ENCODE measurements at regions not wholly inside any gene's neighbourhood (a gene's known extent, or its start where the extent isn't known, plus 50 kb on each side); places are given as distances from the start of the nearest gene placed in this dataset.

- no peak for FAIRE-seq
Observed at GRCh38 chr6:14965424-14966075, 280.3 kb upstream of the JARID2 start.

- FAIRE-seq = no peak
Observed at GRCh38 chr6:14966096-14966905, 279.6 kb upstream of the JARID2 start.

DNA sequence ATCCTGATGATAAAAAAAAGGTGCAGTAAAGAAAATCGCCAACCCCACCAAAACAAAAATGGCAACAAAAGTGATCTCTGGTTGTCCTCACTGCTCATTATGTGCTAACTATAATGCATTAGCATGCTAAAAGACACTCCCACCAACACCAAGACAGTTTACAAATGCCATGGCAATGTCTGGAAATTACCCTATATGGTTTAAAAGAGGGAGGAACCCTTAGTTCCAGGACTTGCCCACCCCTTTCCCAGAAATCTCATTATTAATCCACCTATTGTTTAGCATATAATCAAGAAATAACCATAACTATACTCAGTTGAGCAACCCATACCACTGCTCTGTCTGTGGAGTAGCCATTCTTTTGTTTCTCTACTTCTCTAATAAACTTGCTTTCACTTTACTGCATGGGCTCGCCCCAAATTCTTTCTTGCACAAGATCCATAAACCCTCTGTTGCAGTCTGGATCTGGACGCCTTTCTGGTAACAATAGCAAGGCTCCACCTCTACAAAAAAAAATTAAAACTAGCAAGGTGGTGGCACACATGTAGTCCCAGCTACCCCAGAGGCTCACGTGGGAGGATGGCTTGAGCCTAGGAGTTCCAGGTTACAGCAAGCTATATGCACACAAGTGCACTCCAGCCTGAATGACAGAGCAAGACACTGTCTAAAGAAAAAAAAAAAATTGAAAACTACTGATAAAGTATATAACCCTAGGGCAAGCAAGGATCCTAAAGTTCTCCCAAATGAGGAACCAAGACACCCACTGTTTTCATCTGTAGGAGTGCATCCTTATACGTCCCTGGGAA, 278.8 kb upstream of the JARID2 start:
- no peak for FAIRE-seq

GRCh38 chr6:14968056-14968637, 277.7 kb upstream of the JARID2 start:
- no peak for FAIRE-seq

GRCh38 chr6:14969126-14969525, 276.7 kb upstream of the JARID2 start:
- FAIRE-seq = no peak

- FAIRE-seq = no peak
Observed at GRCh38 chr6:14972379-14973067, 273.3 kb upstream of the JARID2 start.

GRCh38 chr6:14974372-14974771, 271.5 kb upstream of the JARID2 start:
- no peak for FAIRE-seq

- FAIRE-seq = no peak
Observed at GRCh38 chr6:14974792-14975470, 270.9 kb upstream of the JARID2 start.

- FAIRE-seq = no peak
Observed at GRCh38 chr6:14975471-14975817, 270.4 kb upstream of the JARID2 start.

DNA sequence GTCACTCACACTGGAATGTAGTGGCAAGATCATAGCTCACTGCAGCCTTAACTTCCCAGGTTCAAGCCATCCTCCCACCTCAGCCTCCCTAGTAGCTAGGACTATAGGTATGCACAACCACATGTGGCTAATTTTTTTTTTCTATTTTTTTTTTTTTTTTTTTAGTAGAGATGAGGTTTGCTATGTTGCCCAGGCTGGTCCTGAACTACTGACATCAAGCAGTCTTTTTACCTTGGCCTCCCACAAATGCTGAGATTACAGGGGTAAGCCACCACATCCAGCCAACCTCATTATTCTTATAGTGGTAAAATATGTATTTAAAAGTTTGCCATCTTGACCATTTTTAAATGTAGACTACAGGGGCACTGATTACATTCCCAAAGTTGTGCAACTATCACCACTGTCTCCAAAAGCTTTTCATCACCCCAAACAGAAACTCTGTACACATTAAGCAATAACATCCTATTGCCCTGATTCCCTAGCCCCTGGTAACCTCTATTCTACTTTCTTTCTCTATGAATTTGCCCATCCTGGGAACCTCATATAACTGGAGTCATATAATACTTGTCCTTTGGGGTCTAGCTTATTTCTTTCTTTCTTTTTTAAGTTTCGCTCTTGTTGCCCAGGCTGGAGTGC, 268.0 kb upstream of the JARID2 start:
- FAIRE-seq = no peak

- FAIRE-seq = no peak
Observed at GRCh38 chr6:14981960-14982359, 263.9 kb upstream of the JARID2 start.

- no peak for FAIRE-seq
Observed at GRCh38 chr6:14983599-14984518, 262.0 kb upstream of the JARID2 start.

DNA sequence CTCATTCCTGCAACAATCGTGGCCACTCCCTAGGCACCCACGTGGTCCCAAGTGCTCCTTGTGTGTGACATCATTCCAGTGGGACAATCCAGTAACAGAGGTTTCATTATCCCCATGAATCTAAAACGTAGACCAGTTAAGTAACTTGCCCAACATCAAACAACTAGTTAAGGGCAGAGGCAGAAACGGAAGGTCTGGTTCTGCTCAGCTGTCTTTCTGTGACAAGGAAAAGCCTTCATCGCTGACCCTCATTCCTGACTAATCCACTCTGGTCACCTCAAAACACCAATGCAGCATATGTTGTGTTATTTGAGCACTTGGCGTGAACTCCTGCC, 261.4 kb upstream of the JARID2 start:
- FAIRE-seq = no peak

DNA sequence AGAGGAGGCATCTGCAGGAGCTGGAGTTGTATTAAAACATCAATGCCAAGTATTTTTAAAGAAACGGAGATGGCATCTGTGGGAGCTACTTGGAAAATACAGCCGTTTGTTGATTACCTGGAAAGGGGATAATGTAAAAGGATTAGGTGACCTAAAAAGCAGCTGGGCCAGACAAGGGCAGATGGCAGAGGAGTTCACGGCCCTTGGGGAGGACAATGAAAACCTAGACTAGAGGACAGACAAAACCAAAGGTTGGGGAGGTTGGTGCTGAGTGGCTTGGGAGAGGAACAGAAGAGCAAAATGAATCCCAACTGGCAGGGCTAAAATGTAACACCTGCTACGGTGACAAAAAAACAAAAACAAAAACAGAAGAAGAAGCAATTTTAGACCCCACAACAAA, 260.5 kb upstream of the JARID2 start:
- FAIRE-seq = no peak

DNA sequence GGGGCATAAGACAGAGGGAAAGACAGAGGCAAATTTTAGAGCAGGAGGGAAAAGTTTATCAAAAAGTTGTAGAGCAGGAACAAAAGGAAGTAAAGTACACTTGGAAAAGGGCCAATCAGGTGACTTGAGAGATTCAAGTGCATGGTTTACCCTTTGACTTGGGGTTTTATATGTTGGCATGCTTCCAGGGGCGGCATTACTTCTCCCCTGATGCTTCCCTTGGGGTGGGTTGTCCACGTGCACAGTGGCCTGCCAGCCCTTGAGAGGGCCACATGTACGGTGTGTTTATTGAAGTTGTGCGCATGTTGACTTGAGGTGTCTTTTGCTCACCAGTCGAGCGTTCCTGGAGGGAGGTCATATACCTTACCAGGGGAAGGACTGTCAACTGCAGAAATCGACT, 259.5 kb upstream of the JARID2 start:
- FAIRE-seq = no peak

DNA sequence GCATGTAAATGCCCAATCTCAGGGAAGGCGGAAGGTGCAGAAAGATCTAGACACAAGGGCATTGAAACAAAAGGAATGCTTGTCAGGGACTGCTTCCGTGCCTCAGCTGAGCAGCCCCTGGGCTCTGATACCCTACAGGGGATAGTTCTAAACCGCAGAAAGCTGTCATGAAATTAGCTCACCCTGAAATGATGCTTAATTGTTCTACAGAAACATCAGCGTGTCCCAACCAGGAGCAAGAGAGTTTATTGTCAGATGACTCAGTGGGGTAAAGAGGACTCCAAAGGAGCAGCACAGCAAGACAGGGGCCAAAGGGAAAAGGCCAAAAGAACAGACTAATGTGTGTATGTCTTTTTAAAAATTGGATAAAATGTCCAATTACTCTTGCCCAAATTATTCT, 258.4 kb upstream of the JARID2 start:
- no peak for FAIRE-seq

GRCh38 chr6:14992382-14992781, 253.5 kb upstream of the JARID2 start:
- FAIRE-seq = no peak

DNA sequence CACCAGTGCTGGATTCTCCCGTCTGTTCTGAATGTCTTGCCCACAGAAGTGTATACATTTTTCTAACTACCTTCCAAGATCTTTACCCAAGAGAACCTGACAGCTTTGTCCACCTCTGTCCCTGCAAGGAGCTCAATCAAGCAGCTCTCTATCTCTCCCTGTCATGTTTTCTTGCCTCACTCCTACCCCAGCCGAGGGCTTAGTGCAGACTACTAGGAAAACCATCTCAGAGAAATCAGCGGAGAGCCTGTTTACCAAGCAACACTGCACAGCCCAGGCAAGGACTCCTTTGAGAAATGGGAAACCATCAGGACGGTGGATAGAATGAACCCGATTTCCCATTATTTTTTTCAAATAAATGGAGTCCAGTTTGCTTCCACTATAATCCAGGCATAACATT, 250.7 kb upstream of the JARID2 start:
- no peak for FAIRE-seq

GRCh38 chr6:14995966-14996602, 249.8 kb upstream of the JARID2 start:
- no peak for FAIRE-seq

DNA sequence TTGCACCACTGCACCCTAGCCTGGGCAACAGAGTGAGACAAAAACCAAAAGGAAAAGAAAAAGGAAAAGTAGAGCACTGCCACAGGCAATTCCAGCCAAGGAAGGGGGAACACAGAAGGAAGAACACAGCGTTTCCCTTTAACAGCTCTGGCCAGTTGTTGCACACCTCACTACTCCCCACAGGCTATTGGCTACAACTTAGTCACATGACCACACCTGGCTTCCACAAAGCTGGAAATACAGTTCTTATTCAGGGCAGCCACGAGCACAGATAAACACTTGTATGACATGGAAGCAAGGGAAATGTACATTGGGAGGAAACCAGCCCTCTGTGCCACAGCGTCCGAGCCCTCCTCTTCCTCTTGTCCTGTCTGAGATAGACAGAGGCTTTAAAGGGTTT, 249.0 kb upstream of the JARID2 start:
- FAIRE-seq = no peak
